Tibial nerve (tissue), 4 donors: ENCODE measurements at regions not wholly inside any gene's neighbourhood (a gene's known extent, or its start where the extent isn't known, plus 50 kb on each side); places are given as distances from the start of the nearest gene placed in this dataset.

ENCODE experiments used
- CTCF ChIP-seq, 5 experiments: fragments of 200-600 bp in 3 of 5; fragments of 450-650 bp in 2 of 5; sonication (generic) in 3 of 5; IDR thresholded peaks; one replicate each; pipeline ENCODE4 v1.5.1; 2016 to 2019; ENCODE audit warnings: antibody characterized with exemption in 5 of 5, mild to moderate bottlenecking in 3 of 5, moderate library complexity in 2 of 5
- EP300 ChIP-seq, 2 donors: sonication (generic); formaldehyde crosslinking; IDR thresholded peaks; one replicate each; pipeline ENCODE4 v1.6.1; 2017; ENCODE audit warnings: antibody characterized with exemption in 2 of 2, mild to moderate bottlenecking in 1 of 2
- POLR2A ChIP-seq, 2 donors: fragments of 450-650 bp; IDR thresholded peaks; one replicate each; pipeline ENCODE4 v1.6.1; 2017; ENCODE audit warnings: antibody characterized with exemption in 2 of 2, mild to moderate bottlenecking in 2 of 2, moderate library complexity in 2 of 2

GRCh38 chr2:82599021-82599420 is 1860.1 kb downstream of the SUCLG1 start:
- TF ChIP-seq CTCF (IDR thresholded peaks at IDR 0.05) (no peak), POLR2A (IDR thresholded peaks at IDR 0.05) (no peak), EP300 (IDR thresholded peaks at IDR 0.05) (no peak)
